Ammon's horn (tissue), 1 donor: ENCODE measurements at regions not wholly inside any gene's neighbourhood (a gene's known extent, or its start where the extent isn't known, plus 50 kb on each side); places are given as distances from the start of the nearest gene placed in this dataset.
"Not testable (repeated sequence)": the region's sequence is repeated elsewhere in the genome, so short reads cannot be mapped to it uniquely, and the experiment has no call there.

Experiments used
- DNase-seq: peaks from one replicate; pipeline ENCODE4 v3.0.0-alpha.2; 2016; ENCODE audit warnings: low spot score

GRCh38 chr7:3162798-3163197, 119.1 kb upstream of the CARD11 start:
- not testable (repeated sequence) for DNase-seq

- DNase-seq: no peak
Measured at GRCh38 chr7:3164380-3164792, 120.7 kb upstream of the CARD11 start.

GRCh38 chr7:3165681-3166580, 122.3 kb upstream of the CARD11 start:
- DNase-seq: no peak

- DNase-seq: no peak
Measured at GRCh38 chr7:3167551-3167950, 123.9 kb upstream of the CARD11 start.

- DNase-seq: no peak
Measured at GRCh38 chr7:3168370-3168769, 124.7 kb upstream of the CARD11 start.

GRCh38 chr7:3168869-3169268, 125.2 kb upstream of the CARD11 start:
- DNase-seq: no peak

- no peak for DNase-seq
Measured at GRCh38 chr7:3172768-3173280, 128.2 kb upstream of the SDK1 start.

- DNase-seq: no peak
Measured at GRCh38 chr7:3174515-3175284, 126.4 kb upstream of the SDK1 start.

GRCh38 chr7:3175285-3175902, 125.7 kb upstream of the SDK1 start:
- no peak for DNase-seq

GRCh38 chr7:3176112-3177000, 124.7 kb upstream of the SDK1 start:
- DNase-seq: no peak

GRCh38 chr7:3177271-3177670, 123.8 kb upstream of the SDK1 start:
- no peak for DNase-seq

GRCh38 chr7:3179456-3179855, 121.6 kb upstream of the SDK1 start:
- peak; percentile 29 for DNase-seq

- no peak for DNase-seq
Measured at GRCh38 chr7:3180604-3181003, 120.4 kb upstream of the SDK1 start.

- not testable (repeated sequence) for DNase-seq
Measured at GRCh38 chr7:3182055-3182454, 119.0 kb upstream of the SDK1 start.

GRCh38 chr7:3187444-3188040, 113.5 kb upstream of the SDK1 start:
- no peak for DNase-seq

- no peak for DNase-seq
Measured at GRCh38 chr7:3188946-3189345, 112.1 kb upstream of the SDK1 start.

GRCh38 chr7:3191548-3191947, 109.5 kb upstream of the SDK1 start:
- no peak for DNase-seq

- no peak for DNase-seq
Measured at GRCh38 chr7:3192669-3193068, 108.4 kb upstream of the SDK1 start.

GRCh38 chr7:3193379-3194120, 107.5 kb upstream of the SDK1 start:
- no peak for DNase-seq

- DNase-seq: no peak
Measured at GRCh38 chr7:3194501-3195141, 106.4 kb upstream of the SDK1 start.
